Small intestine (tissue), 7 donors: ENCODE measurements at regions not wholly inside any gene's neighbourhood (a gene's known extent, or its start where the extent isn't known, plus 50 kb on each side); places are given as distances from the start of the nearest gene placed in this dataset.

ENCODE experiments used
- DNase-seq, 2 donors: peaks; one replicate each; pipeline versions ENCODE4 v3.0.0 to v3.0.0-alpha.2; 2013
- FAIRE-seq: peaks from 2 replicates; lab custom pipeline; 2012; peaks lifted over from hg19 to GRCh38; lab: Jason Lieb, UNC
- H3K27ac ChIP-seq, 3 donors: one replicate each; pipeline ENCODE4 v1.5.1; 2013; ENCODE audit warnings: low read length in 2 of 3, mild to moderate bottlenecking in 2 of 3, control low read depth in 1 of 3, inconsistent platforms in 1 of 3, low read depth in 1 of 3, moderate library complexity in 1 of 3
- H3K27me3 ChIP-seq, 3 donors: one replicate each; pipeline ENCODE4 v1.6.1; 2013; ENCODE audit warnings: low read length in 3 of 3, inconsistent platforms in 1 of 3; ENCODE audit not compliant: control insufficient read depth in 3 of 3, insufficient read depth in 3 of 3
- H3K36me3 ChIP-seq, 3 donors: one replicate each; pipeline ENCODE4 v1.6.1; 2013; ENCODE audit warnings: low read length in 3 of 3, inconsistent platforms in 1 of 3, low read depth in 1 of 3, mild to moderate bottlenecking in 1 of 3, moderate library complexity in 1 of 3; ENCODE audit not compliant: control insufficient read depth in 3 of 3, insufficient read depth in 2 of 3
- H3K4me1 ChIP-seq, 3 donors: one replicate each; pipeline ENCODE4 v1.6.1; 2013; ENCODE audit warnings: low read length in 2 of 3, inconsistent platforms in 1 of 3, low read depth in 1 of 3, mild to moderate bottlenecking in 1 of 3, moderate library complexity in 1 of 3; ENCODE audit not compliant: control insufficient read depth in 3 of 3, insufficient read depth in 2 of 3
- H3K4me3 ChIP-seq, 3 donors: one replicate each; pipeline ENCODE4 v1.5.1; 2013; ENCODE audit warnings: low read length in 3 of 3, control low read depth in 1 of 3, inconsistent platforms in 1 of 3, low read depth in 1 of 3, mild to moderate bottlenecking in 1 of 3, moderate library complexity in 1 of 3
- H3K9me3 ChIP-seq, 2 donors: one replicate each; pipeline ENCODE4 v1.6.1; 2013; ENCODE audit warnings: low read depth in 1 of 2, low read length in 1 of 2; ENCODE audit not compliant: control insufficient read depth in 2 of 2, insufficient read depth in 1 of 2
- WGBS, 3 donors: extraction: QIAGEN DNeasy Blood & Tissue Kit; methylation state at CpG; one replicate each; pipeline ENCODE4 v1.1.7; 2013; 5-methylcytosine and 5-hydroxymethylcytosine counted together
- donor health status: healthy with polysubstance abuse.
- donor health status: control.
- donor health status: control.
- donor health status: Bipolar disorder and iron deficiency.
- donor health status: healthy.

GRCh38 chr17:33688771-33689170 lies 395.7 kb upstream of the ASIC2 start:
- H3K27ac ChIP-seq: no peak overlapping the region
- no peak for DNase-seq
- no peak overlapping the region for H3K4me3 ChIP-seq
- H3K4me1 ChIP-seq: no peaks in the 10 kb centered on the region
- H3K27me3 ChIP-seq: no peaks in the 10 kb centered on the region
- no peak for FAIRE-seq
- no peaks in the 10 kb centered on the region for H3K36me3 ChIP-seq
- 82 to 85% (median 82%) methylated on average over 4 of the region's 4 CpGs for WGBS, 3 donors
- peaks cover 0 to 3% of the 10 kb centered on the region in 2 donors for H3K9me3 ChIP-seq

- Histone ChIP-seq H3K9me3 (peaks cover 0 to 3% of the 10 kb centered on the region in 2 donors), H3K27me3 (peaks cover 0 to 4% (median 0%) of the 10 kb centered on the region in 3 donors), H3K36me3 (no peaks in the 10 kb centered on the region), H3K27ac (no peak overlapping the region), H3K4me3 (no peak overlapping the region), H3K4me1 (no peaks in the 10 kb centered on the region)
- DNase-seq (no peak), FAIRE-seq (no peak)
- WGBS, 3 donors: 69 to 74% (median 70%) methylated on average over 2 of the region's 2 CpGs
Observed at GRCh38 chr17:33689725-33690124, 396.6 kb upstream of the ASIC2 start.

- FAIRE-seq: no peak
- H3K27me3 ChIP-seq: peaks cover 0 to 6% (median 0%) of the 10 kb centered on the region in 3 donors
Observed at GRCh38 chr17:33695431-33695830, 402.3 kb upstream of the ASIC2 start.

GRCh38 chr17:33696102-33696501 lies 403.0 kb upstream of the ASIC2 start:
- WGBS, 3 donors: 54 to 61% (median 57%) methylated on average over 6 of the region's 6 CpGs
- H3K36me3 ChIP-seq: no peaks in the 10 kb centered on the region
- H3K9me3 ChIP-seq: no peaks in the 10 kb centered on the region
- no peaks in the 10 kb centered on the region for H3K4me1 ChIP-seq
- no peak overlapping the region for H3K4me3 ChIP-seq
- no peak overlapping the region for H3K27ac ChIP-seq
- FAIRE-seq: no peak
- no peak for DNase-seq
- peaks cover 0 to 6% (median 0%) of the 10 kb centered on the region in 3 donors for H3K27me3 ChIP-seq

More at GRCh38 chr17:33695431-33695830, 402.3 kb upstream of the ASIC2 start:
- H3K36me3 ChIP-seq: no peaks in the 10 kb centered on the region
- no peak overlapping the region for H3K27ac ChIP-seq
- no peaks in the 10 kb centered on the region for H3K4me1 ChIP-seq
- H3K9me3 ChIP-seq: no peaks in the 10 kb centered on the region
- no peak for DNase-seq
- no peak overlapping the region for H3K4me3 ChIP-seq

GRCh38 chr17:33697557-33697956 lies 404.5 kb upstream of the ASIC2 start:
- no peaks in the 10 kb centered on the region for H3K4me1 ChIP-seq
- DNase-seq: no peak
- H3K27me3 ChIP-seq: peaks cover 0 to 6% (median 0%) of the 10 kb centered on the region in 3 donors
- H3K4me3 ChIP-seq: no peak overlapping the region
- 45 to 63% (median 47%) methylated on average over 1 of the region's 1 CpG for WGBS, 3 donors
- H3K9me3 ChIP-seq: no peaks in the 10 kb centered on the region
- no peak for FAIRE-seq
- no peaks in the 10 kb centered on the region for H3K36me3 ChIP-seq
- H3K27ac ChIP-seq: no peak overlapping the region

GRCh38 chr17:33701910-33702309 lies 408.8 kb upstream of the ASIC2 start:
- H3K36me3 ChIP-seq: no peaks in the 10 kb centered on the region
- DNase-seq: no peak
- no peak overlapping the region for H3K4me3 ChIP-seq
- whole genome bisulfite sequencing, 3 donors: 81 to 87% (median 86%) methylated on average over 6 of the region's 6 CpGs
- no peaks in the 10 kb centered on the region for H3K9me3 ChIP-seq
- no peak overlapping the region for H3K27ac ChIP-seq
- no peaks in the 10 kb centered on the region for H3K4me1 ChIP-seq
- no peak for FAIRE-seq
- H3K27me3 ChIP-seq: peaks cover 0 to 2% (median 0%) of the 10 kb centered on the region in 3 donors

- H3K36me3 ChIP-seq: no peaks in the 10 kb centered on the region
- H3K27me3 ChIP-seq: peaks cover 0 to 2% (median 0%) of the 10 kb centered on the region in 3 donors
- H3K27ac ChIP-seq: no peak overlapping the region
- no peak for FAIRE-seq
- no peaks in the 10 kb centered on the region for H3K4me1 ChIP-seq
- H3K4me3 ChIP-seq: no peak overlapping the region
- WGBS, 3 donors: 75 to 88% (median 82%) methylated on average over 2 of the region's 2 CpGs
- DNase-seq: no peak
- no peaks in the 10 kb centered on the region for H3K9me3 ChIP-seq
Observed at GRCh38 chr17:33704856-33705255, 411.8 kb upstream of the ASIC2 start.

- no peaks in the 10 kb centered on the region for H3K9me3 ChIP-seq
- H3K4me1 ChIP-seq: no peaks in the 10 kb centered on the region
- DNase-seq: no peak
- peaks cover 0 to 2% (median 0%) of the 10 kb centered on the region in 3 donors for H3K27me3 ChIP-seq
- H3K27ac ChIP-seq: no peak overlapping the region
- no peak for FAIRE-seq
- WGBS, 3 donors: 68 to 77% (median 74%) methylated on average over 2 of the region's 2 CpGs
- H3K4me3 ChIP-seq: no peak overlapping the region
- no peaks in the 10 kb centered on the region for H3K36me3 ChIP-seq
Observed at GRCh38 chr17:33709881-33710280, 416.8 kb upstream of the ASIC2 start.

- no peaks in the 10 kb centered on the region for H3K4me1 ChIP-seq
- no peaks in the 10 kb centered on the region for H3K9me3 ChIP-seq
- peaks cover 0 to 2% (median 0%) of the 10 kb centered on the region in 3 donors for H3K27me3 ChIP-seq
- peak in 1 of 2 donors; percentile 2 for DNase-seq
- no peak overlapping the region for H3K27ac ChIP-seq
- 57 to 65% (median 62%) methylated on average over 2 of the region's 2 CpGs for WGBS, 3 donors
- FAIRE-seq: no peak
- no peaks in the 10 kb centered on the region for H3K36me3 ChIP-seq
- no peak overlapping the region for H3K4me3 ChIP-seq
Observed at GRCh38 chr17:33712120-33712519, 419.0 kb upstream of the ASIC2 start.
